HS-27A (cell line): ENCODE measurements at regions not wholly inside any gene's neighbourhood (a gene's known extent, or its start where the extent isn't known, plus 50 kb on each side); places are given as distances from the start of the nearest gene placed in this dataset.
"Not testable (repeated sequence)": the region's sequence is repeated elsewhere in the genome, so short reads cannot be mapped to it uniquely, and the experiment has no call there.

Experiments used
- DNase-seq: peaks from one replicate; pipeline ENCODE4 v3.0.0-alpha.2; 2012; ENCODE audit warnings: low read depth, missing footprints

DNA sequence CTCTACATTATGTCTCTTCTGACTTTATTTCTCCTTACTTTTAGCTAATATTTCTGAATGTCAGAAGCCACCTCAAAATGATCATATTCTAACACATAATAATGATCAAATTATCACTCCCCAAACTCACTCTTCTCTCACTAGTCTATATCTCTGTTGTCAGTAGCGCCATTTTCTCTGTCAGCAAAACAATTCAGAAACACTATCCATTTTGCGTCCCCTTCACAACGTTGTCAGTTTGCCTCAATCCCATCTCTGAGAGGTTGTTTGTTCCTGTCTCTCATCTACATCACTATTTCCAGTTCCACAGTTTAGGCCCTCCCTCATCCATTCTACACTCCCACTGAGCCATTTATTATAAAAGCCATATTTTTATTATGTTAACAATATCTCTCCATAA is 1376.3 kb upstream of the ACVR2A start:
- no peak for DNase-seq

DNA sequence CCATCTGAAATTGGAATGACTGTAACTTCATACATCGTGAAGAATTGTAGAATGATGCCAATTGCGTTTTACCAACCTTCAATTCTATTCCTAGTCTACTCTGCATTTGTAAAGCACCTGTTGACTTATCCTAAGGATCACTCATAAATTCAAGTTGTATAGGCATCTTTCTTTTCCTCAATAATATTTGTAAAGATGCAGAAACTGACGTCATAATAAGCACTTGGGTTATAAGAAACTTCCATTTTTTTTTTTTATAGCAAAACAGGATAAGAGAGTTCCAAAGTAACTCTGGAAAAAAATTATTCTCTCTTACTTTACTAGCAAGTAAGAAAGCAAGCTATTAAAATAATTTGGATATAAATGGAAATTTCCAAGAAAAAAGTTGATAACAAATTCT is 1377.4 kb upstream of the ACVR2A start:
- no peak for DNase-seq

- DNase-seq: no peak
Measured at GRCh38 chr2:146465460-146465859, 1379.4 kb upstream of the ACVR2A start.

GRCh38 chr2:146461068-146461467 is 1383.8 kb upstream of the ACVR2A start:
- DNase-seq: no peak

DNA sequence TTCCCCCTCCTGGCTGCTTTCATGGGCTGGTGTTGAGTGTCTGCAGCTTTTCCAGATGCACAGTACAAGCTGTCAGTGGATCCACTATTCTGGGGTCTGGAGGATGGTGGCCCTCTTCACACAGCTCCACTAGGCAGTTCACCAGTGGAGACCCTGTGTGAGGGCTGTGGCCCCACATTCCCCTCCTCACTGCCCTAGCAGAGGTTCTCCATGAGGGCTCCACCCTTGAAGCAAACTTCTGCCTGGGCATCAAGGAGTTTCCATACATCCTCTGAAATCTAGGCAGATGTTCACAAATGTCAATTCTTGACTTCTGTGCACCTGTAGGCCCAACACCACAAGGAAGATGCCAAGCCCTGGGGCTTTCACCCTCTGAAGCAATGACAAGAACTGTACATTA is 1386.2 kb upstream of the ACVR2A start:
- DNase-seq: no peak

DNA sequence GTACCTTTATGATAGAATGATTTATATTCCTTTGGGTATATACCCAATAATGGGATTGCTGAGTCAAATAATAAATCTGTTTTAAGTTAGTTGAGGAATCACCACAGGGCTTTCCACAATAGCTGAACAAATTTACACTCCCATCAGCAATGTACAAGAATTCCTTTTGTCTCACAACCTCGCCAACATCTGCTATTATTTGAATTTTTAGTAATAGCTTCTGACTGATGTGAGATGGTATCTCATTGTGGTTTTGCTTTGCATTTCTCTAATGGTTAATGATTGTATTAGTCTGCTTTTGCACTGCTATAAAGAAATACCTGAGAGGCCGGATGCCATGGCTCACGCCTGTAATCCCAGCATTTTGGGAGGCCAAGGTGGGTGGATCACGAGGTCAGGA is 1387.6 kb upstream of the ACVR2A start:
- DNase-seq: no peak

DNA sequence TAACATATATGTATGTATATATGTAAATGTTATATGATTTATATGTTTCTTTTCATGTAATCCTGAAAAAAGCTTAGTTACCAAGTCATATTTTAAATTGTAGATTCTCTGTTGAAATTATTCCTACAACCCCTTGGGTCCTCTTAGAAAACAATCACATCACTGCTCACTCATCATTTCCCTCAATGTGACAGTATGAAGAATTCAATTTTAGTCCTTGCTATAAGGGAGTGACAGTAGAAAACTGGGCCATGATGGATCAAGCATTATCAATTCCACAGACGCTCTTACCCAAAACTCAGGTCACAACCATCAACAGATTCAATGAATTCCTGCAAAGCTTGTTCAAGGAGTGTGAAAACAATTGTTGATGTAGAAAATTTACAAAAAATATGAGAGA is 1389.5 kb upstream of the ACVR2A start:
- no peak for DNase-seq

DNA sequence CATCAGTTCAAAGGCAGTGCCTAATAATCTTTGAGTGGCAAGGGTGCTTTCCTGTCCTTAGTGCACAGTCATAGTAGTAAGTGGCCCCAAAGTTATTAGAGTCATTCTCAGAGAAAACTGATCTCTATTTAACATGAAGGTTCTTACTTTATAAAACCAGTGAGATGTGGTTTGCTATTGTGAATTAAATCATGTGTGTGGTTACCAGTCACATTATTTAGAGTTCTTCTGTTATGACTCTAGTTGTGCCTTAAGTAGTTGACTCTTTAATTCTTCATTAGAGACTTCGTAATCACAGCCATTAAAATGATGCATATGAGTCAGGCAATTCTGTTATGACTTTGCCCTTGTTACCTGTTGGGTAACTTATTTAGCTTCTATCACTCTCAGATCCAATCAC is 1392.9 kb upstream of the ACVR2A start:
- DNase-seq: no peak

GRCh38 chr2:146450131-146450530 is 1394.7 kb upstream of the ACVR2A start:
- no peak for DNase-seq

DNA sequence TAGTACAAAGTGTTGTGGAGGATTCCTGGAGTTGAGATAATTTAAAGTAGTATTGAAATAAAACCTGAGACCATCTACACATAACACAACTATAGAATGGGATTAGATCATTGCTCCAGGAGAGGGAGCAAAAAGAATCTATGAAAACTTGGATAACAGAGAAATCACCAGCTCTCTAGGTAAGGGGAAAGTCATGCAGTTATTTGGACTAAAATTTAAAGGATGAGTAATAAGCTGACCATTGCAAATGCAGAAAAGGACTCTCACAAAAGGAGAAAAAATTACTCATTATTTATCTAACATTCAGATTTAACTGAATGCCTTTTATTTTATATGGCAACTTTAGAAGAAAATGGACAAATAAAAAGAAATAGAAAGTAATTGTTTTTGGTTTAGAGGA is 1399.8 kb upstream of the ACVR2A start:
- no peak for DNase-seq

DNA sequence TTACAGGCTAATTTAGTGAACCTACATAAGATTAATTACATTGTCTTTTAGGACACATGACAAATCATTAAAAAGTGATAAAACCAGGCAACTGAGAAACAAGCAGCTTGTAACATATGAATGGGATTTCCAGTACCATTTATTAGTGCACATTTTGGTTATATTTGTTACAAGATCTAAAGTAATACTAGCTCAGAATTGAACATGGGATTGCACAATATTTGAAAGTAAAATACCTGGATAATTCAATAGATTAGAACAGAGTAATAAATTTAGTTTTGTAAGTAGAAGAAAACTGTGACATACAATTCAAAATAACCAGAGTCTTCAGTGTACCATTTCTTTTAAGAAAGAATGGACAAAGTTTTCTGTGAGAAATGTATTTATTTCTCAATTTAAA is 1400.7 kb upstream of the ACVR2A start:
- DNase-seq: no peak

- DNase-seq: no peak
Measured at GRCh38 chr2:146438246-146438645, 1406.6 kb upstream of the ACVR2A start.

- DNase-seq: no peak
Measured at GRCh38 chr2:146437712-146438111, 1407.1 kb upstream of the ACVR2A start.

- DNase-seq: no peak
Measured at GRCh38 chr2:146433116-146433875, 1411.5 kb upstream of the ACVR2A start.

DNA sequence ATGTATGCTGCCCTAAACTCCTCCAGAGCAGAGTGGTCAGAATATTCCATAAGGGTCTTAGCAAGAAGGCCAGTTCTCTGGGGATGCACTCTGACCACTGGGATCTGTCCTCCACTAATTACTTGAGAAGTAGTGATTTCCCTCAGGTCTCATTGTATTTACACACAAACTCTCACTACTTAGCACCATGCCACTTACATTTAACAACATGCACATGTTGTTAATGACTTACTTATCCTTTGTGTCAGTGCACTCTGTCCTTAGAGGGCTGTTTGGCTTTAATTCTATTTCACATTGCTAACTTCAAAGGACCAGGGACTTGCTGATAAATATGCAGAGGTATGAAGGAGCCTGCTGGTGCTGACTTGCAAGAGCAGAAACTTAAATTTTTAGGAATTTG is 1415.5 kb upstream of the ACVR2A start:
- no peak for DNase-seq

DNA sequence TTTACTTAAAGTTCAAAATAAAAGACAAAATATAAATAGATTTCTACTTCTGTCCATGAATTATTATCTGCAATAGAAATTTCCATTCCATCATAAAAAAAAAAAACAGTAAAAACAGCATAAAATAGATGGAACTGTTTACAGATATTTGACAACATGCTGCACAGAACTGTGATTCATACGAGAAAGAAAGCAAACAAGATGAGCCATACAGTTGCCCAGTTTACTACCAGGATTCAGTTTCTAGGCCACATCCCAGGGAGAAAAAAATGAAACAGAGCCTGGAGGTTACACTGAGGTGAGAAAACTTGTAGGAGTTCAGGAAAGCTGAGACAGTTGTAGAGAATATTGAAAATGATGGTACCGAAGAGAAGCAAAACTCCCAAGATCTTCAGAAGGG is 1426.9 kb upstream of the ACVR2A start:
- no peak for DNase-seq

- DNase-seq: no peak
Measured at GRCh38 chr2:146415291-146415690, 1429.5 kb upstream of the ACVR2A start.

- DNase-seq: no peak
Measured at GRCh38 chr2:146414456-146414855, 1430.4 kb upstream of the ACVR2A start.

DNA sequence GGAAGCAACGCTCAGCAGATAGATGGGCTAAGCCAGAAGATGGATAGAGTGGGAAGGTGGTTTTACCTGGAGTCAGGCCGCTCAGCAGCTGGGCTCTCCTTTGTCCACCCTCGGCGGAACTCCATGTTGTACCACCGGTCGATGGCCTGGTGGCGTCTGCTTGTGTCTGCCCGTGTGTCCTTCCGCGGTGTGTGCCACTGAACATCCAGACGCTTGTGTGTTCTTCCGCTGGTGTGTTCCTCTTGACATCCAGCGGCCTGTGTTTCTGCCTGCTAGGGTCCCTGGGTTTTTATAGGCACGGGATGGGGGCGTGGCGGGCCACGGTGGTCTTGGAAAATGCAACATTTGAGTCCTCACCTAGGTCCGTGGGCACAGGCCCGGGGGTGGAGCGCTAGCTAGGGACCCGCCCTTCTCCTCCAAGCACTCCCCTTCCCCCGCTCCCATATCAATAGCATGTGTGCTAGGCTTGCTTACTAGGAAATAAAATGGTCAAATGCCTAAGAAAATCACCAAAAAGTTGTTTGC is 1431.7 kb upstream of the ACVR2A start:
- DNase-seq: no peak

DNA sequence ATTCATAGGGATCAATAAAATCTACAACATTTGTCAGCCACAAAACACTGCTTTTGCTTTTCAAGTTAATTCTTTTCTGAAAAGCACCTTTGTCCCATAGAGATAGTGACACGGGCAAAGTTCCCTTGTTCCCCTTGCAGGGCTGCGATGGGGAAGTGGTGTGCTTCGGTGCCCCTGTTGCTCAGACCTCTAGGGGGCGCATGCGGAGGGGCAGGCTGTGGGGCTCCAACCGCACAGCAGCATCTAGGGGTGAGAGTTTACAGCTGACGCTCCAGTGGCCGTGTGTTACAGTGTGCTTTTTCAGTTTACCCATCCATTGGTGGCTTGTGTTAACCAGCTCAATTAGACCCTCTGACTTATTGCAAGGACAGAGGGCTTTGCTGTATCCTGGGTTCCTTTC is 1432.2 kb upstream of the ACVR2A start:
- no peak for DNase-seq

DNA sequence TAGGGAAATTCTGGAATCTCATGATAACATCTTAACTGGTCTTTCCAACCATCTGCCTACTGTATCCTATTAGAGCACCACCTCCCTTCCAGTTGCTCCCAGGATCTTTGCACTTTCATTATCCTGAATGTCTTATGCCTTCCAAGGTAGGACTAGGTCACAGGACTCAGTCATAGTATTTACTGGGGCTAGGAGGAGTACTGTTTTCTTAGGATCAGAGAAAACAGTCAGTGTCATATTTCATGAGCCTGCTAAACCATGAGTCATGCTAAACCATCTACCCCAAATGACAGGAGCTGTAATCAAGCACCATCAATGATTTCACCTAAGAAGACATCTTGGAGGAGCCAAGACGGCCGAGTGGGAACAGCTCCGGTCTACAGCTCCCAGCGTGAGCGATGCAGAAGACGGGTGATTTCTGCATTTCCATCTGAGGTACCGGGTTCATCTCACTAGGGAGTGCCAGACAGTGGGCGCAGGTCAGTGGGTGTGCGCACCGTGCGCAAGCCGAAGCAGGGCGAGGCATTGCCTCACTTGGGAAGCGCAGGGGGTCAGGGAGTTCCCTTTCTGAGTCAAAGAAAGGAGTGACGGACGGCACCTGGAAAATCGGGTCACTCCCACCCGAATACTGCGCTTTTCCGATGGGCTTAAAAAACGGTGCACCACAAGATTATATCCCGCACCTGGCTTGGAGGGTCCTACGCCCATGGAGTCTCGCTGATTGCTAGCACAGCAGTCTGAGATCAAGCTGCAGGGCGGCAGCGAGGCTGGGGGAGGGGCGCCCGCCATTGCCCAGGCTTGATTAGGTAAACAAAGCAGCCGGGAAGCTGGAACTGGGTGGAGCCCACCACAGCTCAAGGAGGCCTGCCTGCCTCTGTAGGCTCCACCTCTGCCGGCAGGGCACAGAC is 1439.2 kb upstream of the ACVR2A start:
- peak; percentile 0 for DNase-seq

DNA sequence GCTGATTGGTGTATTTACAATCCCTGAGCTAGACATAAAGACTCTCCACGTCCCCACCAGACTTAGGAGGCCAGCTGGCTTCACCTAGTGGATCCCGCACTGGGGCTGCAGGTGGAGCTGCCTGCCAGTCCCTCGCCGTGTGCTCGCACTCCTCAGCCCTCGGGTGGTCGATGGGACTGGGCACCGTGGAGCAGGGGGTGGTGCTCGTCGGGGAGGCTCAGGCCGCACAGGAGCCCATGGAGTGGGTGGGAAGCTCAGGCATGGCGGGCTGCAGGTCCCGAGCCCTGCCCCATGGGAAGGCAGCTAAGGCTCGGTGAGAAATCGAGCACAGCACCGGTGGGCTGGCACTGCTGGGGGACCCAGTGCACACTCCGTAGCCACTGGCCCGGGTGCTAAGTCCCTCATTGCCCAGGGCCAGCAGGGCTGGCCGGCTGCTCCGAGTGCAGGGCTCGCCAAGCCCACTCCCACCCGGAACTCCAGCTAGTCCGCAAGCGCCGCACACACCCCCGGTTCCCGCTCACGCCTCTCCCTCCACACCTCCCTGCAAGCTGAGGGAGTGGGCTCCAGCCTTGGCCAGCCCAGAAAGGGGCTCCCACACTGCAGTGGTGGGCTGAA is 1441.2 kb upstream of the ACVR2A start:
- DNase-seq: not testable (repeated sequence)

DNA sequence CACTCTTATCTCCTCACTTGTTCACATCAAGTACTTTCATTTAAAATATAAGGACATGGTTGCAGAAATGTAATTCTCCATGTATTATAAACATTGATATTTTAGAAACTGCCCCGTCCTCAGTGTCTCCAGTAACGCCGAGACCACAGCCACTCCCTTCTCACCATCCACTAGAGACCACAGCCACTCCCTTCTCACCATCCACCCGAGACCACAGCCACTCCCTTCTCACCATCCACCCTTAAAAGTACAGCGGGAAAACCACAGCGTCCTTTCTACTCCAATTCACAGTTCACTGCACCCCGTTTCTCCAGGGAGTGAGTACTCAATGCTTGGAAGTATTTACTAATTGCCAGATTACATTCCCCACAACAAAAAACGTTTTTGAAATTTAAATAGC is 1452.2 kb upstream of the ACVR2A start:
- no peak for DNase-seq
